HCT116 (cell line): ENCODE measurements at regions not wholly inside any gene's neighbourhood (a gene's known extent, or its start where the extent isn't known, plus 50 kb on each side); places are given as distances from the start of the nearest gene placed in this dataset.

Experiments used
- ATAC-seq: fragments of 200-7000 bp; cut with Tn5 transposase; 2 replicates; pipeline ENCODE4 v1.9.1; 2020; ENCODE audit warnings: mild to moderate bottlenecking, moderate library complexity
- BruUV-seq: library from RNA; stranded (reverse); fragments of 400-500 nt; replicated peaks from 2 replicates; lab custom pipeline; 2021; lab: Mats Ljungman, UMichigan
- CTCF ChIA-PET: fragments of 300-600 bp; sonication (Branson Sonifier 250); formaldehyde crosslinking; loops from one replicate; lab custom pipeline; 2021; ENCODE audit warnings: antibody characterized with exemption; lab: Charles Lee
- POLR2A ChIA-PET: fragments of 300-600, 350-600 bp; sonication (Branson Sonifier 250); formaldehyde crosslinking; loops from one replicate; lab custom pipeline; 2021; ENCODE audit warnings: antibody characterized with exemption; lab: Charles Lee
- RAD21 ChIA-PET, 2 experiments: fragments of 300-600 bp; sonication (Branson Sonifier 250); formaldehyde crosslinking; loops; one replicate each; lab custom pipeline; 2023; ENCODE audit warnings: low total read pairs in 2 of 2; ENCODE audit not compliant: uncharacterized antibody in 2 of 2, unreplicated experiment in 2 of 2, low non-redundant PET in 1 of 2; lab: Charles Lee
- DNase-seq: peaks from one replicate; pipeline ENCODE4 v3.0.0-alpha.2; 2010; ENCODE audit warnings: low read depth, low spot score
- H2AFZ ChIP-seq: fragments of 200-600 bp; shearing (Covaris generic), sonication (generic); 2 replicates; pipeline ENCODE4 v1.6.1; 2017; ENCODE audit warnings: low read depth, mixed run types, mixed read lengths, antibody characterized with exemption, low read length; ENCODE audit not compliant: poor library complexity, severe bottlenecking
- H3K27ac ChIP-seq: 2 replicates; pipeline ENCODE4 v1.5.1; 2012; ENCODE audit warnings: low read depth, low read length
- H3K27me3 ChIP-seq: fragments of 200-600 bp; sonication (generic); 2 replicates; pipeline ENCODE4 v1.6.1; 2016; ENCODE audit warnings: mixed run types, low read length, mixed read lengths; ENCODE audit not compliant: insufficient read depth
- H3K36me3 ChIP-seq, 2 experiments: fragments of 200-500 bp in 1 of 2; fragments of 200-600 bp in 1 of 2; sonication (Bioruptor generic) in 1 of 2; sonication (generic) in 1 of 2; 2 replicates each; pipeline versions ENCODE4 v1.5.1 to v1.6.1; 2014 to 2016; ENCODE audit warnings: low read length in 2 of 2, inconsistent platforms in 1 of 2, mixed read lengths in 1 of 2, mixed run types in 1 of 2; ENCODE audit not compliant: insufficient read depth in 2 of 2, control insufficient read depth in 1 of 2
- H3K4me1 ChIP-seq, 2 experiments: fragments of 200-600 bp in 1 of 2; sonication (generic) in 1 of 2; 2 replicates each; pipeline versions ENCODE4 v1.5.1 to v1.6.1; 2012 to 2017; ENCODE audit warnings: low read length in 2 of 2, inconsistent platforms in 1 of 2, mild to moderate bottlenecking in 1 of 2, mixed read lengths in 1 of 2, mixed run types in 1 of 2, moderate library complexity in 1 of 2; ENCODE audit not compliant: insufficient read depth in 2 of 2, control insufficient read depth in 1 of 2
- H3K4me2 ChIP-seq: fragments of 200-600 bp; sonication (generic); 2 replicates; pipeline ENCODE4 v1.6.1; 2017; ENCODE audit warnings: mixed run types, low read length, mixed read lengths
- H3K4me3 ChIP-seq, 2 experiments: fragments of 200-600 bp in 1 of 2; sonication (generic) in 1 of 2; replicated peaks in 1 of 2; 2 replicates each; pipeline ENCODE4 v1.5.1; 2011 to 2016; ENCODE audit warnings: low read length in 2 of 2, control low read depth in 1 of 2, low read depth in 1 of 2, mild to moderate bottlenecking in 1 of 2, mixed read lengths in 1 of 2, mixed run types in 1 of 2
- H3K79me2 ChIP-seq: fragments of 200-600 bp; sonication (generic); 2 replicates; pipeline ENCODE4 v1.6.1; 2017; ENCODE audit warnings: mild to moderate bottlenecking, mixed run types, low read length, moderate library complexity, mixed read lengths; ENCODE audit not compliant: insufficient read depth
- H3K9ac ChIP-seq: fragments of 200-600 bp; sonication (generic); 2 replicates; pipeline ENCODE4 v1.6.1; 2016; ENCODE audit warnings: low read length, mixed read lengths
- H3K9me2 ChIP-seq: fragments of 200-600 bp; sonication (generic), shearing (Covaris generic); 2 replicates; pipeline ENCODE4 v1.6.1; 2017; ENCODE audit warnings: mixed run types, mild to moderate bottlenecking, moderate library complexity; ENCODE audit not compliant: insufficient read depth
- H3K9me3 ChIP-seq, 2 experiments: fragments of 200-500 bp in 1 of 2; fragments of 200-600 bp in 1 of 2; sonication (Bioruptor generic) in 1 of 2; sonication (generic) in 1 of 2; 2 replicates each; pipeline ENCODE4 v1.6.1; 2014 to 2017; ENCODE audit warnings: low read length in 2 of 2, mixed read lengths in 2 of 2, inconsistent platforms in 1 of 2, low read depth in 1 of 2, mild to moderate bottlenecking in 1 of 2, mixed run types in 1 of 2, moderate library complexity in 1 of 2; ENCODE audit not compliant: control insufficient read depth in 1 of 2, insufficient read depth in 1 of 2
- H4K20me1 ChIP-seq: fragments of 200-600 bp; sonication (generic), shearing (Covaris generic); 2 replicates; pipeline ENCODE4 v1.6.1; 2017; ENCODE audit warnings: mixed run types, mild to moderate bottlenecking, moderate library complexity; ENCODE audit not compliant: insufficient read depth
- CBX3 ChIP-seq: IDR thresholded peaks from 2 replicates; pipeline ENCODE4 v1.6.1; 2012; ENCODE audit warnings: low read depth
- EZH2 ChIP-seq: fragments of 200-600 bp; sonication (generic); IDR thresholded peaks from 2 replicates; pipeline ENCODE4 v1.6.1; 2017; ENCODE audit warnings: antibody characterized with exemption, mixed run types
- EZH2phosphoT487 ChIP-seq: fragments of 200-600 bp; IDR thresholded peaks from 2 replicates; pipeline ENCODE4 v1.6.1; 2018; ENCODE audit warnings: antibody characterized with exemption, borderline replicate concordance
- JUND ChIP-seq: IDR thresholded peaks from 2 replicates; pipeline ENCODE4 v1.6.1; 2012
- MAX ChIP-seq: IDR thresholded peaks from 2 replicates; pipeline ENCODE4 v1.6.1; 2012
- POLR2A ChIP-seq: IDR thresholded peaks from 2 replicates; pipeline ENCODE4 v1.7.0; 2011; ENCODE audit warnings: borderline replicate concordance; ENCODE audit not compliant: insufficient read depth, insufficient read length; ENCODE audit errors: extremely low read depth
- ZBTB33 ChIP-seq: IDR thresholded peaks from 2 replicates; pipeline ENCODE4 v1.6.1; 2011; ENCODE audit warnings: mild to moderate bottlenecking, low read length, moderate library complexity; ENCODE audit not compliant: insufficient replicate concordance; ENCODE audit errors: extremely low read depth
- ZNF274 ChIP-seq: fragments of 200-500 bp; sonication (Bioruptor generic); IDR thresholded peaks from 2 replicates; pipeline ENCODE4 v1.6.1; 2014; ENCODE audit warnings: mild to moderate bottlenecking, low read depth, low read length, inconsistent platforms
- intact Hi-C: fragments of 100-400 bp; cut with micrococcal nuclease; formaldehyde crosslinking; loops from 2 replicates; pipeline ENCODE4 v1.10.0; 2022

- TF ChIP-seq ZBTB33 (no peak), CBX3 (no peak), EZH2 (no peak), POLR2A (no peak), ZNF274 (no peak)
Measured at GRCh38 chr21:28356422-28356821, 636.3 kb downstream of the LTN1 start (continued).

- ChIA-PET POLR2A (no interaction called here), RAD21 (no interaction called here), CTCF (no interaction called here)
- peaks cover 12 to 15% of the 10 kb centered on the region in 2 experiments; a peak in 2 of 4 replicates for H3K9me3 ChIP-seq
- H3K79me2 ChIP-seq, result no peaks in the 10 kb centered on the region
- no peak overlapping the region for H3K4me2 ChIP-seq
- no peak overlapping the region for H3K9ac ChIP-seq
- H3K27me3 ChIP-seq, result no peaks in the 10 kb centered on the region
- H3K27ac ChIP-seq, result no peak overlapping the region
- no TSS peak for BruUV-seq
- TF ChIP-seq MAX, result no peak
- no peak for TF ChIP-seq EZH2phosphoT487
- TF ChIP-seq JUND, result no peak
- no peaks in the 10 kb centered on the region for H3K9me2 ChIP-seq
- H4K20me1 ChIP-seq, result no peaks in the 10 kb centered on the region
- H2AFZ ChIP-seq, result no peak overlapping the region
- no peak overlapping the region for H3K4me3 ChIP-seq
- ATAC-seq (no peak), DNase-seq (no peak)
- intact Hi-C loops, result no loop called here
- H3K36me3 ChIP-seq, result no peaks in the 10 kb centered on the region
- H3K4me1 ChIP-seq, result no peaks in the 10 kb centered on the region
Measured at GRCh38 chr21:28345934-28346333, 646.7 kb downstream of the LTN1 start.
